Panc1 (cell line): ENCODE measurements at regions not wholly inside any gene's neighbourhood (a gene's known extent, or its start where the extent isn't known, plus 50 kb on each side); places are given as distances from the start of the nearest gene placed in this dataset.

Experiments used
- ATAC-seq: fragments of 200-7000 bp; cut with Tn5 transposase; 2 replicates; pipeline ENCODE4 v1.9.1; 2020; ENCODE audit warnings: mild to moderate bottlenecking, moderate library complexity
- BruUV-seq: library from RNA; stranded (reverse); fragments of 400-500 nt; replicated peaks from 2 replicates; lab custom pipeline; 2021; lab: Mats Ljungman, UMichigan
- CTCF ChIA-PET: fragments of 300-600 bp; sonication (Branson Sonifier 250); formaldehyde crosslinking; loops from one replicate; lab custom pipeline; 2022; ENCODE audit warnings: antibody characterized with exemption; lab: Charles Lee
- POLR2A ChIA-PET: fragments of 300-600 bp; sonication (Branson Sonifier 250); formaldehyde crosslinking; loops from one replicate; lab custom pipeline; 2022; ENCODE audit warnings: antibody characterized with exemption; lab: Charles Lee
- DNase-seq: peaks from one replicate; pipeline ENCODE4 v3.0.0-alpha.2; 2010; ENCODE audit warnings: low read depth, low spot score
- H3K27ac ChIP-seq: 2 replicates; pipeline ENCODE4 v1.5.1; 2011; ENCODE audit warnings: mild to moderate bottlenecking, low read length, inconsistent platforms
- H3K27me3 ChIP-seq: fragments of 200-500 bp; sonication (Bioruptor generic); 2 replicates; pipeline ENCODE4 v1.6.0; 2014; ENCODE audit warnings: low read length, inconsistent platforms; ENCODE audit not compliant: control insufficient read depth, insufficient read depth
- H3K36me3 ChIP-seq: fragments of 200-500 bp; sonication (Bioruptor generic); 2 replicates; pipeline ENCODE4 v1.5.1; 2014; ENCODE audit warnings: inconsistent platforms, mild to moderate bottlenecking, low read length, moderate library complexity; ENCODE audit not compliant: control insufficient read depth, insufficient read depth
- H3K4me1 ChIP-seq: 2 replicates; pipeline ENCODE4 v1.5.1; 2011; ENCODE audit warnings: inconsistent platforms, mild to moderate bottlenecking, low read length, moderate library complexity; ENCODE audit not compliant: control insufficient read depth, insufficient read depth
- H3K4me3 ChIP-seq, 2 experiments: 2 replicates each; pipeline ENCODE4 v1.5.1; 2011 to 2012; ENCODE audit warnings: low read depth in 2 of 2, low read length in 2 of 2, mild to moderate bottlenecking in 2 of 2, inconsistent platforms in 1 of 2, moderate library complexity in 1 of 2
- H3K9me3 ChIP-seq: fragments of 200-500 bp; sonication (Bioruptor generic); 2 replicates; pipeline ENCODE4 v1.5.1; 2014; ENCODE audit warnings: low read depth, mild to moderate bottlenecking, inconsistent platforms, low read length, moderate library complexity; ENCODE audit not compliant: control insufficient read depth, insufficient read depth
- POLR2AphosphoS5 ChIP-seq: IDR thresholded peaks from 2 replicates; pipeline ENCODE4 v1.6.1; 2012; ENCODE audit warnings: mild to moderate bottlenecking, low read depth, low read length, moderate library complexity
- SIN3A ChIP-seq: IDR thresholded peaks from 2 replicates; pipeline ENCODE4 v1.6.1; 2012; ENCODE audit warnings: low read depth, mild to moderate bottlenecking, low read length, moderate library complexity, borderline replicate concordance; ENCODE audit not compliant: insufficient read depth
- TCF7L2 ChIP-seq: IDR thresholded peaks from 2 replicates; pipeline ENCODE4 v1.6.1; 2011; ENCODE audit warnings: mild to moderate bottlenecking, low read depth, low read length, inconsistent platforms
- in situ Hi-C: cut with HindIII; loops from 2 replicates; pipeline ENCODE4 v1.10.0; 2016; ENCODE audit warnings: low sequenced_read_pairs, low pct_unique_long_range_greater_than_20kb
- intact Hi-C: fragments of 100-400 bp; cut with micrococcal nuclease; formaldehyde crosslinking; loops from one replicate; pipeline ENCODE4 v1.10.0; 2022; ENCODE audit not compliant: unreplicated experiment
- TF ChIP-seq, protein P1 (sequence below): fragments of 450-650 bp; IDR thresholded peaks from 2 replicates; pipeline ENCODE4 v1.5.1; 2017; ENCODE audit warnings: mild to moderate bottlenecking
- TF ChIP-seq, protein P2 (sequence below), 2 experiments: IDR thresholded peaks; 2 replicates each; pipeline ENCODE4 v1.6.1; 2011 to 2012; ENCODE audit warnings: low read depth in 2 of 2, control low read depth in 1 of 2, low read length in 1 of 2, mild to moderate bottlenecking in 1 of 2, moderate library complexity in 1 of 2; ENCODE audit not compliant: insufficient read depth in 1 of 2

GRCh38 chr9:106626936-106627335 lies 236.0 kb upstream of the ZNF462 start:
- ChIA-PET CTCF (no interaction called here), POLR2A (no interaction called here)
- in situ Hi-C loops (no loop called here), intact Hi-C loops (no loop called here)
- Histone ChIP-seq H3K4me1 (no peaks in the 10 kb centered on the region), H3K27ac (no peak overlapping the region), H3K4me3 (no peak overlapping the region), H3K27me3 (no peaks in the 10 kb centered on the region), H3K9me3 (no peaks in the 10 kb centered on the region), H3K36me3 (no peaks in the 10 kb centered on the region)
- ATAC-seq (no peak), DNase-seq (no peak)
- TF ChIP-seq, protein P1, sequence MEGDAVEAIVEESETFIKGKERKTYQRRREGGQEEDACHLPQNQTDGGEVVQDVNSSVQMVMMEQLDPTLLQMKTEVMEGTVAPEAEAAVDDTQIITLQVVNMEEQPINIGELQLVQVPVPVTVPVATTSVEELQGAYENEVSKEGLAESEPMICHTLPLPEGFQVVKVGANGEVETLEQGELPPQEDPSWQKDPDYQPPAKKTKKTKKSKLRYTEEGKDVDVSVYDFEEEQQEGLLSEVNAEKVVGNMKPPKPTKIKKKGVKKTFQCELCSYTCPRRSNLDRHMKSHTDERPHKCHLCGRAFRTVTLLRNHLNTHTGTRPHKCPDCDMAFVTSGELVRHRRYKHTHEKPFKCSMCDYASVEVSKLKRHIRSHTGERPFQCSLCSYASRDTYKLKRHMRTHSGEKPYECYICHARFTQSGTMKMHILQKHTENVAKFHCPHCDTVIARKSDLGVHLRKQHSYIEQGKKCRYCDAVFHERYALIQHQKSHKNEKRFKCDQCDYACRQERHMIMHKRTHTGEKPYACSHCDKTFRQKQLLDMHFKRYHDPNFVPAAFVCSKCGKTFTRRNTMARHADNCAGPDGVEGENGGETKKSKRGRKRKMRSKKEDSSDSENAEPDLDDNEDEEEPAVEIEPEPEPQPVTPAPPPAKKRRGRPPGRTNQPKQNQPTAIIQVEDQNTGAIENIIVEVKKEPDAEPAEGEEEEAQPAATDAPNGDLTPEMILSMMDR = no peak
- TF ChIP-seq, protein P2, sequence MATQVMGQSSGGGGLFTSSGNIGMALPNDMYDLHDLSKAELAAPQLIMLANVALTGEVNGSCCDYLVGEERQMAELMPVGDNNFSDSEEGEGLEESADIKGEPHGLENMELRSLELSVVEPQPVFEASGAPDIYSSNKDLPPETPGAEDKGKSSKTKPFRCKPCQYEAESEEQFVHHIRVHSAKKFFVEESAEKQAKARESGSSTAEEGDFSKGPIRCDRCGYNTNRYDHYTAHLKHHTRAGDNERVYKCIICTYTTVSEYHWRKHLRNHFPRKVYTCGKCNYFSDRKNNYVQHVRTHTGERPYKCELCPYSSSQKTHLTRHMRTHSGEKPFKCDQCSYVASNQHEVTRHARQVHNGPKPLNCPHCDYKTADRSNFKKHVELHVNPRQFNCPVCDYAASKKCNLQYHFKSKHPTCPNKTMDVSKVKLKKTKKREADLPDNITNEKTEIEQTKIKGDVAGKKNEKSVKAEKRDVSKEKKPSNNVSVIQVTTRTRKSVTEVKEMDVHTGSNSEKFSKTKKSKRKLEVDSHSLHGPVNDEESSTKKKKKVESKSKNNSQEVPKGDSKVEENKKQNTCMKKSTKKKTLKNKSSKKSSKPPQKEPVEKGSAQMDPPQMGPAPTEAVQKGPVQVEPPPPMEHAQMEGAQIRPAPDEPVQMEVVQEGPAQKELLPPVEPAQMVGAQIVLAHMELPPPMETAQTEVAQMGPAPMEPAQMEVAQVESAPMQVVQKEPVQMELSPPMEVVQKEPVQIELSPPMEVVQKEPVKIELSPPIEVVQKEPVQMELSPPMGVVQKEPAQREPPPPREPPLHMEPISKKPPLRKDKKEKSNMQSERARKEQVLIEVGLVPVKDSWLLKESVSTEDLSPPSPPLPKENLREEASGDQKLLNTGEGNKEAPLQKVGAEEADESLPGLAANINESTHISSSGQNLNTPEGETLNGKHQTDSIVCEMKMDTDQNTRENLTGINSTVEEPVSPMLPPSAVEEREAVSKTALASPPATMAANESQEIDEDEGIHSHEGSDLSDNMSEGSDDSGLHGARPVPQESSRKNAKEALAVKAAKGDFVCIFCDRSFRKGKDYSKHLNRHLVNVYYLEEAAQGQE (IDR thresholded peaks at IDR 0.05; ENCODE audit: insufficient read depth in 1 of 2, low read depth in 2 of 2, low read length in 1 of 2) = no peak
- TF ChIP-seq POLR2AphosphoS5 (no peak), TCF7L2 (no peak), SIN3A (no peak)
- BruUV-seq = no TSS peak

- intact Hi-C loops = no loop called here
- Histone ChIP-seq H3K36me3 (no peaks in the 10 kb centered on the region), H3K4me1 (no peaks in the 10 kb centered on the region), H3K27me3 (no peaks in the 10 kb centered on the region), H3K27ac (no peak overlapping the region), H3K4me3 (no peak overlapping the region), H3K9me3 (no peaks in the 10 kb centered on the region)
- POLR2A ChIA-PET = no interaction called here
- in situ Hi-C loops = no loop called here
- BruUV-seq = no TSS peak
- TF ChIP-seq, protein P1 = no peak
- no peak for TF ChIP-seq TCF7L2
- TF ChIP-seq POLR2AphosphoS5 = no peak
- TF ChIP-seq SIN3A = no peak
- TF ChIP-seq, protein P2 (IDR thresholded peaks at IDR 0.05; ENCODE audit: insufficient read depth in 1 of 2, low read depth in 2 of 2, low read length in 1 of 2) = no peak
- DNase-seq (no peak), ATAC-seq (no peak)
- CTCF ChIA-PET = no interaction called here
Observed at GRCh38 chr9:106632621-106633020, 230.3 kb upstream of the ZNF462 start.
